Mesenchymal stem cell (in vitro differentiated cells and primary cell): ENCODE measurements at regions not wholly inside any gene's neighbourhood (a gene's known extent, or its start where the extent isn't known, plus 50 kb on each side); places are given as distances from the start of the nearest gene placed in this dataset.

ENCODE experiments used
- DNase-seq: peaks from one replicate; pipeline ENCODE4 v3.0.0-alpha.2; 2013
- H2AFZ ChIP-seq: one replicate; pipeline ENCODE4 v1.6.1; 2013; ENCODE audit warnings: low read depth, mild to moderate bottlenecking, control low read depth, inconsistent platforms, low read length, moderate library complexity
- H2AK5ac ChIP-seq: 2 replicates; pipeline ENCODE4 v1.6.1; 2013; ENCODE audit warnings: low read length, moderate library complexity, mild to moderate bottlenecking, inconsistent platforms; ENCODE audit not compliant: severe bottlenecking
- H2BK120ac ChIP-seq: one replicate; pipeline ENCODE4 v1.6.1; 2013; ENCODE audit warnings: low read depth, mild to moderate bottlenecking, inconsistent platforms, low read length, moderate library complexity
- H2BK12ac ChIP-seq, 2 experiments: one replicate each; pipeline ENCODE4 v1.6.1; 2013; ENCODE audit warnings: inconsistent platforms in 2 of 2, low read length in 2 of 2, mild to moderate bottlenecking in 2 of 2, moderate library complexity in 2 of 2, control low read depth in 1 of 2
- H2BK15ac ChIP-seq: one replicate; pipeline ENCODE4 v1.6.1; 2013; ENCODE audit warnings: mild to moderate bottlenecking, low read depth, inconsistent platforms; ENCODE audit not compliant: poor library complexity, severe bottlenecking
- H2BK5ac ChIP-seq: 2 replicates; pipeline ENCODE4 v1.6.1; 2013; ENCODE audit warnings: low read depth, mild to moderate bottlenecking, low read length, control low read depth, inconsistent platforms; ENCODE audit not compliant: poor library complexity, severe bottlenecking
- H3K14ac ChIP-seq, 2 experiments: one replicate each; pipeline ENCODE4 v1.6.1; 2013; ENCODE audit warnings: inconsistent platforms in 2 of 2, low read length in 2 of 2, control low read depth in 1 of 2, mild to moderate bottlenecking in 1 of 2, moderate library complexity in 1 of 2
- H3K18ac ChIP-seq, 2 experiments: one replicate each; pipeline ENCODE4 v1.6.1; 2013; ENCODE audit warnings: inconsistent platforms in 2 of 2, low read length in 2 of 2, control low read depth in 1 of 2, low read depth in 1 of 2, mild to moderate bottlenecking in 1 of 2
- H3K23ac ChIP-seq, 2 experiments: one replicate each; pipeline ENCODE4 v1.6.1; 2013; ENCODE audit warnings: inconsistent platforms in 2 of 2, low read length in 2 of 2, mild to moderate bottlenecking in 2 of 2, moderate library complexity in 2 of 2, control low read depth in 1 of 2
- H3K27ac ChIP-seq: 2 replicates; pipeline ENCODE4 v1.5.1; 2013; ENCODE audit warnings: mild to moderate bottlenecking, moderate library complexity, low read length, control low read depth, inconsistent platforms; ENCODE audit not compliant: poor library complexity, severe bottlenecking
- H3K27me3 ChIP-seq, 2 experiments: 2 replicates each; pipeline versions ENCODE4 v1.6.1 to v1.7.0; 2013; ENCODE audit warnings: low read length in 2 of 2, mild to moderate bottlenecking in 2 of 2, moderate library complexity in 2 of 2, control low read depth in 1 of 2, inconsistent platforms in 1 of 2; ENCODE audit not compliant: control insufficient read depth in 1 of 2, insufficient read depth in 1 of 2
- H3K36me3 ChIP-seq, 2 experiments: 2 replicates each; pipeline versions ENCODE4 v1.6.1 to v1.7.0; 2013; ENCODE audit warnings: low read length in 2 of 2, control low read depth in 1 of 2, inconsistent platforms in 1 of 2, low read depth in 1 of 2, mild to moderate bottlenecking in 1 of 2; ENCODE audit not compliant: insufficient read depth in 2 of 2, control insufficient read depth in 1 of 2
- H3K4ac ChIP-seq, 2 experiments: one replicate each; pipeline ENCODE4 v1.6.1; 2013; ENCODE audit warnings: inconsistent platforms in 2 of 2, low read length in 2 of 2, mild to moderate bottlenecking in 2 of 2, moderate library complexity in 2 of 2, control low read depth in 1 of 2, low read depth in 1 of 2
- H3K4me1 ChIP-seq: 2 replicates; pipeline ENCODE4 v1.6.1; 2013; ENCODE audit warnings: low read depth, low read length, control low read depth; ENCODE audit not compliant: control insufficient read depth, insufficient read depth
- H3K4me2 ChIP-seq: 2 replicates; pipeline ENCODE4 v1.6.1; 2013; ENCODE audit warnings: low read length, mild to moderate bottlenecking, inconsistent platforms; ENCODE audit not compliant: poor library complexity, severe bottlenecking
- H3K4me3 ChIP-seq, 2 experiments: 2 replicates each; pipeline versions ENCODE4 v1.5.1 to v1.7.0; 2013; ENCODE audit warnings: low read length in 2 of 2, mild to moderate bottlenecking in 2 of 2, control low read depth in 1 of 2, low read depth in 1 of 2; ENCODE audit not compliant: insufficient read depth in 1 of 2
- H3K79me1 ChIP-seq: replicated peaks from 2 replicates; pipeline ENCODE4 v1.6.1; 2013; ENCODE audit warnings: mild to moderate bottlenecking, control low read depth, low read length, inconsistent platforms; ENCODE audit not compliant: poor library complexity, severe bottlenecking
- H3K9ac ChIP-seq: 2 replicates; pipeline ENCODE4 v1.7.0; 2013; ENCODE audit warnings: mild to moderate bottlenecking, low read length, moderate library complexity
- H3K9me3 ChIP-seq: 2 replicates; pipeline ENCODE4 v1.7.0; 2013; ENCODE audit warnings: mild to moderate bottlenecking, low read length; ENCODE audit not compliant: control insufficient read depth
- H4K8ac ChIP-seq: one replicate; pipeline ENCODE4 v1.6.1; 2013; ENCODE audit warnings: inconsistent platforms, mild to moderate bottlenecking, low read length, moderate library complexity
- H4K91ac ChIP-seq: one replicate; pipeline ENCODE4 v1.6.1; 2013; ENCODE audit warnings: mild to moderate bottlenecking, low read length, inconsistent platforms
- WGBS: methylation state at CpG from one replicate; pipeline ENCODE4 v1.1.7; 2013; ENCODE audit warnings: mixed read lengths; 5-methylcytosine and 5-hydroxymethylcytosine counted together

GRCh38 chr11:114877976-114878375, 199.6 kb downstream of the NXPE2 start:
- no peak overlapping the region for H3K23ac ChIP-seq
- no peak overlapping the region for H2BK12ac ChIP-seq
- H3K4me1 ChIP-seq: no peaks in the 10 kb centered on the region
- H3K27me3 ChIP-seq: no peaks in the 10 kb centered on the region
- no peak overlapping the region for H2AFZ ChIP-seq
- H3K27ac ChIP-seq: no peak overlapping the region
- no peaks in the 10 kb centered on the region for H3K36me3 ChIP-seq
- H3K4ac ChIP-seq: no peak overlapping the region
- no peak overlapping the region for H3K9ac ChIP-seq
- H3K4me2 ChIP-seq: no peak overlapping the region
- H4K8ac ChIP-seq: no peak overlapping the region
- H2AK5ac ChIP-seq: no peak overlapping the region
- H2BK5ac ChIP-seq: no peak overlapping the region
- H3K14ac ChIP-seq: no peak overlapping the region
- H2BK15ac ChIP-seq: no peak overlapping the region
- H4K91ac ChIP-seq: no peak overlapping the region
- H2BK120ac ChIP-seq: no peak overlapping the region
- no peaks in the 10 kb centered on the region for H3K9me3 ChIP-seq
- H3K79me1 ChIP-seq: no peaks in the 10 kb centered on the region
- H3K18ac ChIP-seq: no peak overlapping the region
- H3K4me3 ChIP-seq: no peak overlapping the region
- DNase-seq: no peak

- no peak overlapping the region for H2BK15ac ChIP-seq
- H3K4me3 ChIP-seq: no peak overlapping the region
- H4K8ac ChIP-seq: no peak overlapping the region
- no peaks in the 10 kb centered on the region for H3K9me3 ChIP-seq
- H3K4me1 ChIP-seq: no peaks in the 10 kb centered on the region
- 23% methylated on average over 2 of the region's 2 CpGs for WGBS
- no peak overlapping the region for H3K14ac ChIP-seq
- no peak for DNase-seq
- no peak overlapping the region for H2BK5ac ChIP-seq
- H3K27me3 ChIP-seq: no peaks in the 10 kb centered on the region
- no peak overlapping the region for H3K23ac ChIP-seq
- no peak overlapping the region for H3K4ac ChIP-seq
- H3K4me2 ChIP-seq: no peak overlapping the region
- H3K18ac ChIP-seq: no peak overlapping the region
- H2AFZ ChIP-seq: no peak overlapping the region
- H3K9ac ChIP-seq: no peak overlapping the region
- no peak overlapping the region for H2AK5ac ChIP-seq
- no peak overlapping the region for H2BK120ac ChIP-seq
- H4K91ac ChIP-seq: no peak overlapping the region
- no peak overlapping the region for H2BK12ac ChIP-seq
- no peaks in the 10 kb centered on the region for H3K79me1 ChIP-seq
- H3K27ac ChIP-seq: no peak overlapping the region
- no peaks in the 10 kb centered on the region for H3K36me3 ChIP-seq
Observed at GRCh38 chr11:114880442-114880841, 202.1 kb downstream of the NXPE2 start.

- Histone ChIP-seq H4K91ac (no peak overlapping the region), H3K79me1 (no peaks in the 10 kb centered on the region), H3K4ac (no peak overlapping the region), H2BK5ac (no peak overlapping the region), H3K36me3 (no peaks in the 10 kb centered on the region), H2AK5ac (no peak overlapping the region), H4K8ac (no peak overlapping the region), H2BK120ac (no peak overlapping the region), H3K4me3 (no peak overlapping the region), H3K18ac (no peak overlapping the region), H3K9me3 (no peaks in the 10 kb centered on the region), H3K23ac (no peak overlapping the region), H3K27me3 (no peaks in the 10 kb centered on the region), H2AFZ (no peak overlapping the region), H3K4me2 (no peak overlapping the region), H2BK12ac (no peak overlapping the region), H3K27ac (no peak overlapping the region), H2BK15ac (no peak overlapping the region), H3K14ac (no peak overlapping the region), H3K4me1 (no peaks in the 10 kb centered on the region), H3K9ac (no peak overlapping the region)
- DNase-seq: no peak
- WGBS: 49% methylated on average over 3 of the region's 3 CpGs
Observed at GRCh38 chr11:114883472-114883871, 205.1 kb downstream of the NXPE2 start.

GRCh38 chr11:114886644-114887265, 208.4 kb downstream of the NXPE2 start:
- Histone ChIP-seq H3K27me3 (no peaks in the 10 kb centered on the region), H3K4me3 (no peak overlapping the region), H3K4me2 (no peak overlapping the region), H4K91ac (no peak overlapping the region), H2BK15ac (no peak overlapping the region), H3K4me1 (no peaks in the 10 kb centered on the region), H3K23ac (no peak overlapping the region), H2AK5ac (no peak overlapping the region), H3K18ac (no peak overlapping the region), H2AFZ (no peak overlapping the region), H2BK12ac (no peak overlapping the region), H2BK5ac (no peak overlapping the region), H3K4ac (no peak overlapping the region), H3K36me3 (no peaks in the 10 kb centered on the region), H2BK120ac (no peak overlapping the region), H4K8ac (no peak overlapping the region), H3K79me1 (no peaks in the 10 kb centered on the region), H3K14ac (no peak overlapping the region), H3K9me3 (no peaks in the 10 kb centered on the region), H3K9ac (no peak overlapping the region), H3K27ac (no peak overlapping the region)
- WGBS: 78% methylated on average over 4 of the region's 4 CpGs
- no peak for DNase-seq
